ENCODE measurements at regions not wholly inside any gene's neighbourhood (a gene's known extent, or its start where the extent isn't known, plus 50 kb on each side); places are given as distances from the start of the nearest gene placed in this dataset.
"Not testable (repeated sequence)": the region's sequence is repeated elsewhere in the genome, so short reads cannot be mapped to it uniquely, and the experiment has no call there.

DNA sequence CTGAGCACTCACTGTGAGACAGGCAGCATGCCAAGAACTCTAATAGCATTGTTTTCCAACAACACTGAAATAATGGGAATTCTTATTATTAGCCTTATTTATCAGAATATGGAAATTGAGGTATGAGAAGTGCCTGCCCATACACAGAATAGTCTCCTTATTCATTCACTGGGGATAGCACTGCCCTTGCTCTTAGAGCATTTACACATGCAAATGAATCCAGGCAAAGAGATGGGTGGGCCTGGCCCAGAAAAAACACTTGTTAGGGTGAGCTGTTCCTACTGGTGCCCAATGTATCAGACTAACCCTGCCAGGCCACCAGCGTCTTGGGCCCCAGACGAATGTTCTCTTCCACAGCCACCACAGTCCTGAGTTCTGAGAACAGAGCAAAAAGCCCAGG is 112.9 kb downstream of the TUBA3C start:
- ATAC-seq: no peak
- intact Hi-C loops (cut with micrococcal nuclease): no loop called here
- DNase-seq: no peak

DNA sequence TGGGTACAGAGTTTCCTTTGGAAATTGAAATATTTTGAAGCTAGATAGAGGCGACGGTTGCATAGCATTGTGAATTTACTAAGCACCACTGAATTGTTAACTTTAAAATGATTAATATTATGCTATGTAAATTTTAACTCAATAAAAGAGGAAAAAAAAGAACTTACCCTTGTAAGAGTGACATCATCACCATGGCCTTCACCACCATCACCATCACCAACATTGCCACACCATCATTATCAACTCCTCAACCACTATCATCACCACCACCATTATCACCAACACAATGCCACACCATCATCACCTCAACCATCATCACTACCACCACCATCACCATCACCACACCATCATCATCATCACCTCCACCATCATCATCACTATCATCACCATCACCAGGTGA is 113.9 kb downstream of the TUBA3C start:
- ATAC-seq (no peak), DNase-seq (no peak)
- intact Hi-C loops (cut with micrococcal nuclease): no loop called here

DNA sequence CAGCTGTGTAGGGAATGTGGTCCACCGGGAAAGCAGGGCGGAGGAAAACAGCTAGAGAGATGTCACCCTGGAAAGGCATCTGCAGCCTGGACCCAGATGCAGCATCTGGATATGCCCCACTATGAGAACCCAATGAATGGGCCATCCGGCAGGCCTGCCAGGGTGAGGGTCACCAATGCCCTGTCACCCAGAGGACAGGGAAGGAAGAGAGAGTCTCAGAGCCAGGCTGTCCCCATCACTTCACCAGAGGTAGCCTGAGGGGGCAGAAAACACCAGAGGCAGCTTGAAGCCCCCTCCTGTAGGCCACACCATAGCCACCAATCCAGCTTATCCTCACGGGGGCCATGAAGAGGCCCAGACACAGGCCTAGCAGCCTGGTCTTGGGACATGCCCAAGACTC is 118.8 kb downstream of the TUBA3C start:
- intact Hi-C loops (cut with micrococcal nuclease): no loop called here
- no peak for DNase-seq
- no peak for ATAC-seq

DNA sequence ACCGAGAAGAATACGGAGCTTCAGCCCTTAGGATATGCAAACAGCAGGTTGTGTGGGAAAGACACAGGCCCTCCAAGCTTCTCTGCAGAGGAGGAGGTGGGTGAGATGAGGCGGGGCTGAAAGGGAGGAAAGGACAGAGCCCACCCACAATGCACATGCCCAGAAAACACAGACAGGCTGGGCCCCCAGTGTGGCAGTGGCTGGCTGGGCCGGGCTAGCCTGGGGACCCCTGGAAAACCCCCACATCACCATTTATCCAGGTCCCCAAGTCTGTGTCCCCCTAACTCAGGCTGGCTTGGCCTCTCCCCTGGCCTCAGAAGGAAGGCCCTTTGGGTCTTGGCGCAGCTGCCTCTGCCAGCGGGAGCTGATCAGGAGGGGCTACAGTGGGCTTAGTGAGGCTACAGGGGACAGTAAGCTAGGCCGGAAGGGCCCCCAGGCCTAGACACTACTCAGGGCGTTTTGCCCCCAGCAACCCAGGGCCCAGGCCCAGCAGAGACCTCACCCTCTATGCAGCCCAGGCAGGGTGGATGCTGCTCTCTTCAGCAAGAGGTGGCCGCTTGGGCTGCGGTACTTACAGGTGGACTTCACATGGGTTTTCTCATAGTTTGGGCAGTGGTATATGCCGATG is 119.5 kb downstream of the TUBA3C start:
- DNase-seq (no peak), ATAC-seq (no peak)
- intact Hi-C loops (cut with micrococcal nuclease): no loop called here

GRCh38 chr13:19061278-19061677 is 120.3 kb downstream of the TUBA3C start:
- ATAC-seq (no peak), DNase-seq (no peak)
- intact Hi-C loops (cut with micrococcal nuclease): no loop called here

- intact Hi-C loops (cut with micrococcal nuclease): no loop called here
- ATAC-seq (no peak), DNase-seq (no peak)
Observed at GRCh38 chr13:19060311-19061002, 121.2 kb downstream of the TUBA3C start.

DNA sequence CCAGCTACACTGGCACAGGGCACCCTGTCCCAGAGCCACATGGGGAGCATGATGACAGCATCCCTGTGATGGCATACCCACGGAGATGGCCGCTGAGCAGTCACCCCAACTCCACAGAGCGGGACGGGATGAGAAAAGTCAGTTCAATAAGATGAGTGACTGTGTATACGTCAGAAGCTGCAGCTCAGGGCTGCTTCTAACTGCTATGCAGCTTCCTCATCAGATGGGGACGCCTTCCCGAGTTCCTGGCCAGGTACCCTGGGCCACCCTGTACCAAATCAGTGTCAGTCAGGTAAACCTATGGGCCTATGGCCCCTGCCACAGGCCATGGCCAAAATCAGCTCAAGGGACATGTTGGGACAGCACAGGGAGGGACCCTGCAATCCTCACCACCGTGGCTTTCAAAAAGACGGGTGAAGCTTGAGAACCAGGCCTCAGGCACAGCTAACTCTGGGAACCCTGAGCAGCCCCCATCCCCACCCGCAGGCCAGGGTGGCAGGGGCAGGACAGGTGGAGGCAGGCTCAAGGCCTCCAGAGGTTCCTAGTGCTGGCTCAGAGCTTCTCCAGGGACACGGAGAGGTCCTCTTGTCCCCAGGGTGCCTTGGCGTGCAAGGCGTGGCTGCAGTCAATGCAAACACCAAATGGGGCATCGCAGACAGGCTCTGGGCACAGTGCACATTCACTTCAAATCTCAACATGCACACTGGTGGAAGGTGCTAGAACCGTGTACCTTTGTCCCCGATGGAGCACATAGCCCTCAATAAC is 122.4 kb downstream of the TUBA3C start:
- DNase-seq (no peak), ATAC-seq (no peak)
- intact Hi-C loops (cut with micrococcal nuclease): no loop called here

DNA sequence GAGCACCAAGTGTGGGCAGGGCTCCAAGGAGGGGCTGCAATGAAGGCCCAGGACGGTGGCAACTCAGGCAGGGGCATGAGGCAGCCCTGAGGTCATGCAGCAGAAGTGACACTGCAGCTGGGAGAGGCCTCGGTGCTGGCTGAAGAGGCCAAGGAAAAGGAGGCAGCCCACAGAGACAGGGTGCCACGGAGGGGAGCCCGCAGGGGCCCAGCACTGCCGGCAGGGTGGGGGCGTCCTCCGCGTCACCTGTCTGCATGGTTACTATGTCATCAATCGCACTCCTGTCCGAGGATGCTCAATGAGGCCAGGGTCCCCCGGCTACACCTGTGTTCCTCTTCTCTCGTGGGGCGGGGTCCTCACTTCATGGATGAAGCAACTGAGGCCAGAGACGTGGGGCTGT is 123.1 kb downstream of the TUBA3C start:
- intact Hi-C loops (cut with micrococcal nuclease): no loop called here
- ATAC-seq: no peak
- no peak for DNase-seq

- DNase-seq (no peak), ATAC-seq (no peak)
- intact Hi-C loops (cut with micrococcal nuclease): no loop called here
Observed at GRCh38 chr13:19057588-19058340, 123.9 kb downstream of the TUBA3C start.

DNA sequence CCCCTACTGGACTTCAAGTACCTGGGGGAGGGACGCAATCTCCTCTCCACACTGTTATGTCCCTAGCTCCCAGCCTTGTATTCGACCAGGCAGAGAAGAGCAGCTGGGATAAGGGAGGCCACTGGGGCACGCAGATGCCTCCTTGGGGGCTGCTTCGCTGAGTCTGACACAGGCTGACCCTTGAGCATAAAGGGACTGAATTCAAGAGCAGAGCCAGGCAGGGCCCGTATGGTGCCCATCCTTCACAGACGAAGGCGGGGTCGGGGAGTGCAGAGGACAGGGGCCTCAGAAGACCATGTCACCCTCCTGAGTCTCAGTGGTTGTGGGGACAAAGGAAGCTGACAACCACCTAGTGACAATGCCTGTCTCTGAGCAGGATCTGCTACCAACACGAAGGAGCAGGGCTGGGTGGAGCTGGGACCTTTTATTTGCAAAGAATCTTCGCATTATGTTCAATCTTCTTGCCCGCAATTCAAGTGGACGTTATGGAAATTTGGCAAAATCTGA is 124.6 kb downstream of the TUBA3C start:
- intact Hi-C loops (cut with micrococcal nuclease): no loop called here
- DNase-seq (no peak), ATAC-seq (no peak)

- intact Hi-C loops (cut with micrococcal nuclease): no loop called here
- DNase-seq (no peak), ATAC-seq (no peak)
Observed at GRCh38 chr13:19056355-19056880, 125.2 kb downstream of the TUBA3C start.

- DNase-seq (no peak), ATAC-seq (no peak)
- intact Hi-C loops (cut with micrococcal nuclease): no loop called here
Observed at GRCh38 chr13:19055611-19056010, 126.0 kb downstream of the TUBA3C start.

- ATAC-seq (no peak), DNase-seq (no peak)
- intact Hi-C loops (cut with micrococcal nuclease): no loop called here
Observed at GRCh38 chr13:19053561-19053960, 128.1 kb downstream of the TUBA3C start.

- DNase-seq (no peak), ATAC-seq (no peak)
- intact Hi-C loops (cut with micrococcal nuclease): no loop called here
Observed at GRCh38 chr13:19052931-19053330, 128.7 kb downstream of the TUBA3C start.

DNA sequence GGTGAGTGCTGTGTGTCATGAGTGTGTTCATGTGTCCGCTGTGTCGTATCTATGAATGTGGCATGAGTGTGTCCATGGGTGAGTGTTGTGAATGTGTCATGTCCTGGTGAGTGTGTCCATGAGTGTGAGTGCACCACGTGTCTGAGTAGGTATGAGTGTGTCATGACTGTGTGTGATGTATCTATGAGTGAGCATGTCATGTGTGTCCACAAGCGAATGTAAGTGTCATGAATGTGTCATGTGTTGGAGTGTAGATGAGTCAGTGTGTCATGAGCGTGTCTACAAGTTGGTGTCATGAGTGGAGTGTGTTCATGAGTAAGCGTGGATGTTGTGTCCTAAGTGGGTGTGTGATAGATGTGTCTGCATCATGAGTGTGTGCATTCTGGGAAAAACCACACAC is 129.4 kb downstream of the TUBA3C start:
- intact Hi-C loops (cut with micrococcal nuclease): no loop called here
- no peak for ATAC-seq
- DNase-seq: no peak

DNA sequence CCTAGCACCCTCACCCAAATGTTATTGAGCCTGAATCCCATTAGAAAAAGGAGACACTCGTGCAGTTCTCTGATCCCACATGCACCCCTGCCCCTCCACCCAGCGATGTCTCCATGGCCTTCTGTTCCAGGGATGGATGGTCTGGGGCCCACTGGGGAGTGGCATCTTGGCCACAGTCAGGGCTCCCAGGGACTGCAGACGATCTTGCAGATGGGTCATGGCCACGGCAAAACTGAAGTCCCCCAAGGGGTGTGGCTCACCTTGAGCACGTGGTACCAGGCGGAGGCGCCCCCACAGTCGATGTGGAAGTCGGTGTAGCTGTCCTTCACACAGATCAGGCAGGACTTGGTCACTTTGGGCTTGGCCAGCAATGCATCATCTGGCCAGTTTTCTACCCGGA is 130.7 kb downstream of the TUBA3C start:
- ATAC-seq (no peak), DNase-seq (no peak)
- intact Hi-C loops (cut with micrococcal nuclease): no loop called here

DNA sequence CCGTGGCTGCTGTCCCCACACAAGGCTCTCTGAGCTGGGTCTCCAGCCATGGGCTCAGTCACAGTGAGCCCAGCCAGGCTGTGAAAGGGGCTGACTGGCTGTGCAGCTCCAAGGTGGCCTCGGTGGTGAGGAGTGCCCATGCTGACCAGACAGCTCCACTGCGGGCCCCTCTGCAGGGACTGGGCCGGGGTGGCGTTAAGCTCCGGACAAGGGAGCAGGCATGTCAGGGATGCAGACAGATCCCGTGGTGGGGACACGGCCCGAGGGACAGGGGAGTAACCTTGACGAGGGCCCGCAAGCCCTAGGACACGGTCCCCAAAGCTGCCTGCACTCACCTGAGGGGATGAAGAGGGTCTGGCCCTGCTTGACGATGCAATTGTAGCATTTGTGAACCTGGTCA is 132.0 kb downstream of the TUBA3C start:
- intact Hi-C loops (cut with micrococcal nuclease); DNase-seq; ATAC-seq: not testable (repeated sequence)

GRCh38 chr13:19048381-19048780 is 133.2 kb downstream of the TUBA3C start:
- intact Hi-C loops (cut with micrococcal nuclease): no loop called here
- ATAC-seq: no peak
- DNase-seq: no peak

DNA sequence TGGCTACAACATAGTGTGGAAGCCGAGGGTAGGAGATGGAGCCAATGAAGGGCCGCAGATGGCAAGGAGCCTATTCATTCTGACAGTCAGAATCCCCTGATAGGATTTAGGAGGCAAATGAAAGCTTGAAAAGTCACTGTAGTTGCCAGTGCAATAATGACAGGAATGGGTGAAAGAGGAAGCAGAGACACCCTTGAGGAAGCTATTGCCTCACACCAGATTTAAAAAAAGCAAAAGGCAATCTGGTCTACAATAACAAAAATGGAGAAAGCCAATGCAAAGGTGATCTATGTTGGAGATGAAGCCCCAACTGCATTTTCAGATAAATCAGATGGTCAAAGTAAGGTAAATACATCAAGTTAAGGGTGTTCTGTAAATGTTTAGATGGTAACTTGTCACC is 158.5 kb downstream of the TUBA3C start:
- intact Hi-C loops (cut with micrococcal nuclease): no loop called here
- ATAC-seq (no peak), DNase-seq (no peak)

GRCh38 chr13:19020988-19021387 is 160.6 kb downstream of the TUBA3C start:
- intact Hi-C loops (cut with micrococcal nuclease): no loop called here
- ATAC-seq (no peak), DNase-seq (no peak)
